HCT116 (cell line): ENCODE measurements at regions not wholly inside any gene's neighbourhood (a gene's known extent, or its start where the extent isn't known, plus 50 kb on each side); places are given as distances from the start of the nearest gene placed in this dataset.
"Not testable (repeated sequence)": the region's sequence is repeated elsewhere in the genome, so short reads cannot be mapped to it uniquely, and the experiment has no call there.

Experiments used
- ATAC-seq: fragments of 200-7000 bp; cut with Tn5 transposase; 2 replicates; pipeline ENCODE4 v1.9.1; 2020; ENCODE audit warnings: mild to moderate bottlenecking, moderate library complexity
- BruUV-seq: library from RNA; stranded (reverse); fragments of 400-500 nt; replicated peaks from 2 replicates; lab custom pipeline; 2021; lab: Mats Ljungman, UMichigan
- CTCF ChIA-PET: fragments of 300-600 bp; sonication (Branson Sonifier 250); formaldehyde crosslinking; loops from one replicate; lab custom pipeline; 2021; ENCODE audit warnings: antibody characterized with exemption; lab: Charles Lee
- POLR2A ChIA-PET: fragments of 300-600, 350-600 bp; sonication (Branson Sonifier 250); formaldehyde crosslinking; loops from one replicate; lab custom pipeline; 2021; ENCODE audit warnings: antibody characterized with exemption; lab: Charles Lee
- RAD21 ChIA-PET, 2 experiments: fragments of 300-600 bp; sonication (Branson Sonifier 250); formaldehyde crosslinking; loops; one replicate each; lab custom pipeline; 2023; ENCODE audit warnings: low total read pairs in 2 of 2; ENCODE audit not compliant: uncharacterized antibody in 2 of 2, unreplicated experiment in 2 of 2, low non-redundant PET in 1 of 2; lab: Charles Lee
- DNase-seq: peaks from one replicate; pipeline ENCODE4 v3.0.0-alpha.2; 2010; ENCODE audit warnings: low read depth, low spot score
- H2AFZ ChIP-seq: fragments of 200-600 bp; shearing (Covaris generic), sonication (generic); 2 replicates; pipeline ENCODE4 v1.6.1; 2017; ENCODE audit warnings: low read depth, mixed run types, mixed read lengths, antibody characterized with exemption, low read length; ENCODE audit not compliant: poor library complexity, severe bottlenecking
- H3K27ac ChIP-seq: 2 replicates; pipeline ENCODE4 v1.5.1; 2012; ENCODE audit warnings: low read depth, low read length
- H3K27me3 ChIP-seq: fragments of 200-600 bp; sonication (generic); 2 replicates; pipeline ENCODE4 v1.6.1; 2016; ENCODE audit warnings: mixed run types, low read length, mixed read lengths; ENCODE audit not compliant: insufficient read depth
- H3K36me3 ChIP-seq, 2 experiments: fragments of 200-500 bp in 1 of 2; fragments of 200-600 bp in 1 of 2; sonication (Bioruptor generic) in 1 of 2; sonication (generic) in 1 of 2; 2 replicates each; pipeline versions ENCODE4 v1.5.1 to v1.6.1; 2014 to 2016; ENCODE audit warnings: low read length in 2 of 2, inconsistent platforms in 1 of 2, mixed read lengths in 1 of 2, mixed run types in 1 of 2; ENCODE audit not compliant: insufficient read depth in 2 of 2, control insufficient read depth in 1 of 2
- H3K4me1 ChIP-seq, 2 experiments: fragments of 200-600 bp in 1 of 2; sonication (generic) in 1 of 2; 2 replicates each; pipeline versions ENCODE4 v1.5.1 to v1.6.1; 2012 to 2017; ENCODE audit warnings: low read length in 2 of 2, inconsistent platforms in 1 of 2, mild to moderate bottlenecking in 1 of 2, mixed read lengths in 1 of 2, mixed run types in 1 of 2, moderate library complexity in 1 of 2; ENCODE audit not compliant: insufficient read depth in 2 of 2, control insufficient read depth in 1 of 2
- H3K4me2 ChIP-seq: fragments of 200-600 bp; sonication (generic); 2 replicates; pipeline ENCODE4 v1.6.1; 2017; ENCODE audit warnings: mixed run types, low read length, mixed read lengths
- H3K4me3 ChIP-seq, 2 experiments: fragments of 200-600 bp in 1 of 2; sonication (generic) in 1 of 2; replicated peaks in 1 of 2; 2 replicates each; pipeline ENCODE4 v1.5.1; 2011 to 2016; ENCODE audit warnings: low read length in 2 of 2, control low read depth in 1 of 2, low read depth in 1 of 2, mild to moderate bottlenecking in 1 of 2, mixed read lengths in 1 of 2, mixed run types in 1 of 2
- H3K79me2 ChIP-seq: fragments of 200-600 bp; sonication (generic); 2 replicates; pipeline ENCODE4 v1.6.1; 2017; ENCODE audit warnings: mild to moderate bottlenecking, mixed run types, low read length, moderate library complexity, mixed read lengths; ENCODE audit not compliant: insufficient read depth
- H3K9ac ChIP-seq: fragments of 200-600 bp; sonication (generic); 2 replicates; pipeline ENCODE4 v1.6.1; 2016; ENCODE audit warnings: low read length, mixed read lengths
- H3K9me2 ChIP-seq: fragments of 200-600 bp; sonication (generic), shearing (Covaris generic); 2 replicates; pipeline ENCODE4 v1.6.1; 2017; ENCODE audit warnings: mixed run types, mild to moderate bottlenecking, moderate library complexity; ENCODE audit not compliant: insufficient read depth
- H3K9me3 ChIP-seq, 2 experiments: fragments of 200-500 bp in 1 of 2; fragments of 200-600 bp in 1 of 2; sonication (Bioruptor generic) in 1 of 2; sonication (generic) in 1 of 2; 2 replicates each; pipeline ENCODE4 v1.6.1; 2014 to 2017; ENCODE audit warnings: low read length in 2 of 2, mixed read lengths in 2 of 2, inconsistent platforms in 1 of 2, low read depth in 1 of 2, mild to moderate bottlenecking in 1 of 2, mixed run types in 1 of 2, moderate library complexity in 1 of 2; ENCODE audit not compliant: control insufficient read depth in 1 of 2, insufficient read depth in 1 of 2
- H4K20me1 ChIP-seq: fragments of 200-600 bp; sonication (generic), shearing (Covaris generic); 2 replicates; pipeline ENCODE4 v1.6.1; 2017; ENCODE audit warnings: mixed run types, mild to moderate bottlenecking, moderate library complexity; ENCODE audit not compliant: insufficient read depth
- CBX3 ChIP-seq: IDR thresholded peaks from 2 replicates; pipeline ENCODE4 v1.6.1; 2012; ENCODE audit warnings: low read depth
- CEBPB ChIP-seq: IDR thresholded peaks from 2 replicates; pipeline ENCODE4 v1.6.1; 2012; ENCODE audit warnings: low read depth
- EGR1 ChIP-seq: IDR thresholded peaks from 2 replicates; pipeline ENCODE4 v1.6.1; 2012; ENCODE audit warnings: low read depth
- ELF1 ChIP-seq: IDR thresholded peaks from 2 replicates; pipeline ENCODE4 v1.6.1; 2012; ENCODE audit warnings: low read depth, borderline replicate concordance
- EZH2phosphoT487 ChIP-seq: fragments of 200-600 bp; IDR thresholded peaks from 2 replicates; pipeline ENCODE4 v1.6.1; 2018; ENCODE audit warnings: antibody characterized with exemption, borderline replicate concordance
- FOSL1 ChIP-seq: IDR thresholded peaks from 2 replicates; pipeline ENCODE4 v1.6.1; 2012; ENCODE audit warnings: low read depth
- JUND ChIP-seq: IDR thresholded peaks from 2 replicates; pipeline ENCODE4 v1.6.1; 2012
- POLR2A ChIP-seq: IDR thresholded peaks from 2 replicates; pipeline ENCODE4 v1.7.0; 2011; ENCODE audit warnings: borderline replicate concordance; ENCODE audit not compliant: insufficient read depth, insufficient read length; ENCODE audit errors: extremely low read depth
- RAD21 ChIP-seq: IDR thresholded peaks from 2 replicates; pipeline ENCODE4 v1.6.1; 2012; ENCODE audit warnings: low read depth, mild to moderate bottlenecking
- SP1 ChIP-seq: IDR thresholded peaks from 2 replicates; pipeline ENCODE4 v1.6.1; 2012; ENCODE audit warnings: low read depth
- SRF ChIP-seq: IDR thresholded peaks from 2 replicates; pipeline ENCODE4 v1.6.1; 2012; ENCODE audit warnings: low read depth
- TCF7L2 ChIP-seq: IDR thresholded peaks from 2 replicates; pipeline ENCODE4 v1.7.0; 2011; ENCODE audit warnings: borderline replicate concordance, inconsistent platforms; ENCODE audit not compliant: insufficient read depth, insufficient read length; ENCODE audit errors: extremely low read depth
- ZFX ChIP-seq: fragments of 450-650 bp; IDR thresholded peaks from 2 replicates; pipeline ENCODE4 v1.6.1; 2017
- ZNF274 ChIP-seq: fragments of 200-500 bp; sonication (Bioruptor generic); IDR thresholded peaks from 2 replicates; pipeline ENCODE4 v1.6.1; 2014; ENCODE audit warnings: mild to moderate bottlenecking, low read depth, low read length, inconsistent platforms
- intact Hi-C: fragments of 100-400 bp; cut with micrococcal nuclease; formaldehyde crosslinking; loops from 2 replicates; pipeline ENCODE4 v1.10.0; 2022
- TF ChIP-seq, protein P1 (sequence below): IDR thresholded peaks from 2 replicates; pipeline ENCODE4 v1.6.1; 2012; ENCODE audit warnings: low read depth
- TF ChIP-seq, protein P2 (sequence below), 3 experiments: fragments of 200-600 bp in 1 of 3; sonication (generic) in 1 of 3; IDR thresholded peaks in 2 of 3; conservative IDR thresholded peaks in 1 of 3; 2 replicates each; pipeline ENCODE4 v1.5.1; 2012 to 2017; ENCODE audit warnings: low read depth in 2 of 3, low read length in 2 of 3, antibody characterized with exemption in 1 of 3, borderline replicate concordance in 1 of 3, control low read depth in 1 of 3, mild to moderate bottlenecking in 1 of 3, mixed read lengths in 1 of 3, mixed run types in 1 of 3, moderate library complexity in 1 of 3; ENCODE audit not compliant: insufficient read depth in 1 of 3
- TF ChIP-seq, protein P3 (sequence below): IDR thresholded peaks from 2 replicates; pipeline ENCODE4 v1.6.1; 2012

DNA sequence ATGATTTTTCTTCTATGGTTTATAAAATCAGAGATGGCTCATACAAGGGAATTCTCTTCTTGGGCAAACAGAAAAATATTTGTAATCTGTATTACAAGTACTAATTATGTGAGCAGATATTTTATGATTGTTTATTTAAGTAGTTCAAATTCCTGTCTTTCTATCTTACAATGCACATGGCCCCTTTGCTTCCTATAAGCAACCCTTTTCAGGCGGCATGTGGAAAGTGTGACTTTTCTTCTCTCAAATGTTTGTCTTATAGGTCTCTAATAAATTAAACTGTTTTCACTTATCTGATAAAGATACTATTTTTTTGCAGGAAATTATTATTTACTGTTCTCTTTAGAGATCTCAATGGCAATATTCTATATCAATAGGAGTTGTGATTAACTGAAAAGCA is 259.3 kb upstream of the MAGEB18 start:
- Histone ChIP-seq H3K36me3 (no peaks in the 10 kb centered on the region), H3K4me3 (no peak overlapping the region), H3K9me2 (no peaks in the 10 kb centered on the region), H3K27me3 (no peaks in the 10 kb centered on the region), H3K4me2 (no peak overlapping the region), H3K27ac (no peak overlapping the region), H4K20me1 (no peaks in the 10 kb centered on the region), H3K9me3 (no peaks in the 10 kb centered on the region), H3K9ac (no peak overlapping the region), H3K4me1 (no peaks in the 10 kb centered on the region), H3K79me2 (no peaks in the 10 kb centered on the region), H2AFZ (no peak overlapping the region)
- intact Hi-C loops: no loop called here
- CTCF ChIA-PET: no interaction called here
- POLR2A ChIA-PET: no interaction called here
- RAD21 ChIA-PET: no interaction called here
- ATAC-seq: no peak
- TF ChIP-seq EZH2phosphoT487: no peak
- TF ChIP-seq EGR1: no peak
- no peak for TF ChIP-seq CEBPB
- no peak for TF ChIP-seq ELF1
- TF ChIP-seq ZFX: no peak
- TF ChIP-seq, protein P1, sequence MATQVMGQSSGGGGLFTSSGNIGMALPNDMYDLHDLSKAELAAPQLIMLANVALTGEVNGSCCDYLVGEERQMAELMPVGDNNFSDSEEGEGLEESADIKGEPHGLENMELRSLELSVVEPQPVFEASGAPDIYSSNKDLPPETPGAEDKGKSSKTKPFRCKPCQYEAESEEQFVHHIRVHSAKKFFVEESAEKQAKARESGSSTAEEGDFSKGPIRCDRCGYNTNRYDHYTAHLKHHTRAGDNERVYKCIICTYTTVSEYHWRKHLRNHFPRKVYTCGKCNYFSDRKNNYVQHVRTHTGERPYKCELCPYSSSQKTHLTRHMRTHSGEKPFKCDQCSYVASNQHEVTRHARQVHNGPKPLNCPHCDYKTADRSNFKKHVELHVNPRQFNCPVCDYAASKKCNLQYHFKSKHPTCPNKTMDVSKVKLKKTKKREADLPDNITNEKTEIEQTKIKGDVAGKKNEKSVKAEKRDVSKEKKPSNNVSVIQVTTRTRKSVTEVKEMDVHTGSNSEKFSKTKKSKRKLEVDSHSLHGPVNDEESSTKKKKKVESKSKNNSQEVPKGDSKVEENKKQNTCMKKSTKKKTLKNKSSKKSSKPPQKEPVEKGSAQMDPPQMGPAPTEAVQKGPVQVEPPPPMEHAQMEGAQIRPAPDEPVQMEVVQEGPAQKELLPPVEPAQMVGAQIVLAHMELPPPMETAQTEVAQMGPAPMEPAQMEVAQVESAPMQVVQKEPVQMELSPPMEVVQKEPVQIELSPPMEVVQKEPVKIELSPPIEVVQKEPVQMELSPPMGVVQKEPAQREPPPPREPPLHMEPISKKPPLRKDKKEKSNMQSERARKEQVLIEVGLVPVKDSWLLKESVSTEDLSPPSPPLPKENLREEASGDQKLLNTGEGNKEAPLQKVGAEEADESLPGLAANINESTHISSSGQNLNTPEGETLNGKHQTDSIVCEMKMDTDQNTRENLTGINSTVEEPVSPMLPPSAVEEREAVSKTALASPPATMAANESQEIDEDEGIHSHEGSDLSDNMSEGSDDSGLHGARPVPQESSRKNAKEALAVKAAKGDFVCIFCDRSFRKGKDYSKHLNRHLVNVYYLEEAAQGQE: no peak
- TF ChIP-seq RAD21: no peak
- TF ChIP-seq FOSL1: no peak
- no peak for TF ChIP-seq SRF
- TF ChIP-seq, protein P2, sequence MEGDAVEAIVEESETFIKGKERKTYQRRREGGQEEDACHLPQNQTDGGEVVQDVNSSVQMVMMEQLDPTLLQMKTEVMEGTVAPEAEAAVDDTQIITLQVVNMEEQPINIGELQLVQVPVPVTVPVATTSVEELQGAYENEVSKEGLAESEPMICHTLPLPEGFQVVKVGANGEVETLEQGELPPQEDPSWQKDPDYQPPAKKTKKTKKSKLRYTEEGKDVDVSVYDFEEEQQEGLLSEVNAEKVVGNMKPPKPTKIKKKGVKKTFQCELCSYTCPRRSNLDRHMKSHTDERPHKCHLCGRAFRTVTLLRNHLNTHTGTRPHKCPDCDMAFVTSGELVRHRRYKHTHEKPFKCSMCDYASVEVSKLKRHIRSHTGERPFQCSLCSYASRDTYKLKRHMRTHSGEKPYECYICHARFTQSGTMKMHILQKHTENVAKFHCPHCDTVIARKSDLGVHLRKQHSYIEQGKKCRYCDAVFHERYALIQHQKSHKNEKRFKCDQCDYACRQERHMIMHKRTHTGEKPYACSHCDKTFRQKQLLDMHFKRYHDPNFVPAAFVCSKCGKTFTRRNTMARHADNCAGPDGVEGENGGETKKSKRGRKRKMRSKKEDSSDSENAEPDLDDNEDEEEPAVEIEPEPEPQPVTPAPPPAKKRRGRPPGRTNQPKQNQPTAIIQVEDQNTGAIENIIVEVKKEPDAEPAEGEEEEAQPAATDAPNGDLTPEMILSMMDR (IDR thresholded peaks at IDR 0.05 in 2 of 3, conservative IDR thresholded peaks at IDR 0.05 in 1 of 3; ENCODE audit: borderline replicate concordance in 1 of 3, insufficient read depth in 1 of 3, low read depth in 2 of 3, low read length in 2 of 3): no peak
- no peak for TF ChIP-seq SP1
- no peak for TF ChIP-seq ZNF274
- no peak for TF ChIP-seq JUND
- TF ChIP-seq CBX3: no peak
- TF ChIP-seq, protein P3, sequence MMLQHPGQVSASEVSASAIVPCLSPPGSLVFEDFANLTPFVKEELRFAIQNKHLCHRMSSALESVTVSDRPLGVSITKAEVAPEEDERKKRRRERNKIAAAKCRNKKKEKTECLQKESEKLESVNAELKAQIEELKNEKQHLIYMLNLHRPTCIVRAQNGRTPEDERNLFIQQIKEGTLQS: no peak
- TF ChIP-seq POLR2A: no peak
- no peak for TF ChIP-seq TCF7L2
- no TSS peak for BruUV-seq
- no peak for DNase-seq

DNA sequence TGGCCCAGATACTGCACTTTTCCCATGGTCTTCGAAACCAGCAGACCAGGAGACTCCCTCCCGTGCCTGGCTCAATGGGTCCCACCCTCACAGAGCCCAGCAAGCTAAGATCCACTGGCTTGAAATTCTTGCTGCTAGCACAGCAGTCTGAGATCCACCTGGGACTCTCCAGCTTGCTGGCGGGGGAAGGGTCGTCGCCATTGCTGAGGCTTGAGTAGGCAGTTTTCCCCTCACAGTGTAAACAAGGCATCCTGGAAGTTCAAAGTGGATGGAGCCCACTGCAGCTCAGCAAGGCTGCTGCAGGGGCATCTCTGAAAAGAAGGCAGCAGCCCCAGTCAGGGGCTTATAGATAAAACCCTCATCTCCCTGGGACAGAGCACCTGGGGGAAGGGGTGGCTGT is 255.6 kb upstream of the MAGEB18 start:
- RAD21 ChIA-PET, CTCF ChIA-PET, DNase-seq: not testable (repeated sequence)

More for the DNA sequence above, 255.6 kb upstream of the MAGEB18 start:
- intact Hi-C loops, H3K9ac ChIP-seq, ATAC-seq, H3K36me3 ChIP-seq, H3K9me2 ChIP-seq, H4K20me1 ChIP-seq, H3K4me3 ChIP-seq, BruUV-seq, H3K27ac ChIP-seq, H3K4me1 ChIP-seq, H3K27me3 ChIP-seq, H3K79me2 ChIP-seq, H2AFZ ChIP-seq, H3K4me2 ChIP-seq, H3K9me3 ChIP-seq, POLR2A ChIA-PET: not testable (repeated sequence)
